ENCODE measurements at regions not wholly inside any gene's neighbourhood (a gene's known extent, or its start where the extent isn't known, plus 50 kb on each side); places are given as distances from the start of the nearest gene placed in this dataset.

DNA sequence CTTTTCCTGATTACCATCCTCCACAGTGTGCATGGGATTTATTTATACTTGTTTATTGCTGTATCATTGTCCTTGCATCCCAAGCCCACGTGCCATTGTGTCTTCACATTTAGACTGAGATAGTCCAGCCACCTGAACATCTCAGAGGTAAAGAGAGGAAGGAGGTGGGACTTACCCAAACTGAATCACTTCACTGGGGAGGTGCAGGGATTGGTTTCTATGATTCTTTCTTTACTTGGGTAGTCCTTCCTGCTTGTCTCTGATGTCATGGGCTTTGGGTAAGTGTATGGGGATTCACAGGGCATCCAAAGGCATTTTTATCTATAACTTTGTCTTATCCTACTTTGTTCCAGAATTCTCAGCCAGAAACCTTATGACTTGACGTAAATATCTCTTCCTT is 141.5 kb upstream of the UMPS start:
- Histone ChIP-seq H3K36me3 (no peaks in the 10 kb centered on the region), H3K27me3 (peaks cover 10% of the 10 kb centered on the region), H3K9me3 (no peaks in the 10 kb centered on the region), H3K4me3 (no peak overlapping the region)
- DNase-seq, result no peak

DNA sequence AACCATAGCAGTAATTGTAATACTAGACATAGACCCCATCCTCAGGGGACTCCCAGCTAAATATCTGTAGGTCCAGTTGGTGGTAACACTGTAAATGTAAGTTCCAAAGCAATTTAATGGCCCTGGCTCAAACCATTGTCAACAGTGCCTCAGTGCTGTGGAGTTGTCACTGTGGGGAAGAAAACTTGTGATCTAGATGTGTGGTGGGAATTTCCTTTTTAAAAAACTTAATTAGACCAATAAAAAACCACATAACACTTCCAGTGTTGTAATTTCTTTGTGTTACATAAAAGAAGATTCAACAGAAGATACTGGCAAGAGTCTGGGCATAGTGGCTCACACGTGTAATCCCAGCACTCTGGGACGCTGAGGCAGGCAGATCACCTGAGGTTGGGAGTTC is 138.6 kb upstream of the UMPS start:
- Histone ChIP-seq H3K27me3 (no peaks in the 10 kb centered on the region), H3K4me3 (no peak overlapping the region), H3K9me3 (no peaks in the 10 kb centered on the region), H3K36me3 (no peaks in the 10 kb centered on the region)
- DNase-seq, result no peak

DNA sequence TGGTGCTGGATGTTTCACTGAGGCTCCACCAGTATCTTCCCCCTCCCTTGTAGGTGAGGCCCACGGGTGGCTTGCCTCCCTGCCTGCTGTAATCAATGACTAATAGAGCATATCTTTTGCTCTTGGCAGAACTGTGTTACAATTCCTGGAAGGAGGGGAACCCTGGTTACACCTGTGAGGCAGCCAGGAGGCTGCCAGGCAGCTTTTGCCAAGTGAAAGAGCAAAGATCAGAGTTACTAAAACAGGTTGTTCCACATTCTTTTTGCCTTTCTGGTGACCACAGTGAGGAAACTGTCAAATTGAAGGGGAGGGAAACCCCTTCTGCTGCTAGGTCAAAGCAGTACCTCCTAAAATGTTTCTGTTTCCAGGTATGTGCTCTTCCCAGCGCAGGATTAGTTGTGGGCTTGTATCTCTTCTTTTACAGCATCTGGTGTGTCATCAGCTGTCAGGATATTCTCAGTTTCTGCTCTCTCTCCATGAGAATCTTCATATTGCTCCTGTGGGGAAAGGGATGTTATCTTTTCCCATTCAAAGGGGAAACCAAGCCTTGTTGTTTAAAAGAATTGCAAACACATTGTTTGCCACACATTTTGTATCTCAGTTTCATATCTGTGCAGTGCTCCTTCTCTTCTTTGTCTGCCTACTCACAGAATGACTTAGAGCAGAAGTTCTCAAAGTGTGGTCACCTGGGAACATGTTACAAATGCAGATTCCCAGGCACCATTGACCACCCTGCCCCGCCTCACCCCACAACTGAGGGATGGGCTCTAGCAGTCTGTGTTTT is 137.4 kb upstream of the UMPS start:
- H3K9me3 ChIP-seq, result no peaks in the 10 kb centered on the region
- no peak overlapping the region for H3K4me3 ChIP-seq
- DNase-seq, result no peak
- H3K36me3 ChIP-seq, result no peaks in the 10 kb centered on the region
- H3K27me3 ChIP-seq, result no peaks in the 10 kb centered on the region

DNA sequence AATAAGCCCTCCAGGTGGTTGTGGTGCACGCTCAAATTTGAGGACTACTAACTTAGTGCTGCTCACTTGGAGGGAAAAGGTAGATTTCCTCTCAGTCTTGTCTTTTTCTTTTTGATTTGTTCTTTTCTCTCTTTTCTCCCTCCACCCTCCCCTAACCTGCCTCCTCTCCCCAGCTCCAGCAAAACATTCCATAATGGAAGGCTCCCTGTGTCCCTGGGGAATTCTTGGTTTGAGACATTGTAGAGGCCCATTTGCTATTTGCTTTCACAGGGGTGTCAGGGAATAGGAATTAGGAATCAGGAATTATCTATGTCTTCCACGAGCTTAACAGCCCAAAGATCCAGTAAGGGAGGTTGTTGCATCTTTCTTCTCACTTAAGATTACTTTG is 136.8 kb upstream of the UMPS start:
- H3K27me3 ChIP-seq, result no peaks in the 10 kb centered on the region
- no peak for DNase-seq
- H3K4me3 ChIP-seq, result no peak overlapping the region
- H3K9me3 ChIP-seq, result no peaks in the 10 kb centered on the region
- H3K36me3 ChIP-seq, result no peaks in the 10 kb centered on the region

DNA sequence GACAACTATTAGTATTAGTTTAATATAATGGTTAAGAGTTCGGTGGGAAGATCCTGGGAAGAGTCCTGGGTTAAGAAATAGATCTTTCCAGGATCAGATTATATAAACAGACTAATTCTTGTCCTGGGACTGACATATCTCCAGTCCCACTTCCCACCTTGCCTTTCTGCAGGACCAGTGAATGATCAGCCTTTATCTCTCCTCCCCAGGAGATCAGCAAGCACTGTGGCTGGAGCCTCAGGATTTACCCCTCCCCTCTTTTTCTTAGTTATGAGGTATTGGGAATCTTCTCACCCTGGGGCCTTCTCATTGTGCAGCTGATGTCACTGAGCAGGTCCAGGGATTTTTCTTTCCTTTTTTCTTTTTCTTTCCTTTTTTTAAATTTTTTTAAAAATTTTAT is 135.7 kb upstream of the UMPS start:
- no peaks in the 10 kb centered on the region for H3K27me3 ChIP-seq

DNA sequence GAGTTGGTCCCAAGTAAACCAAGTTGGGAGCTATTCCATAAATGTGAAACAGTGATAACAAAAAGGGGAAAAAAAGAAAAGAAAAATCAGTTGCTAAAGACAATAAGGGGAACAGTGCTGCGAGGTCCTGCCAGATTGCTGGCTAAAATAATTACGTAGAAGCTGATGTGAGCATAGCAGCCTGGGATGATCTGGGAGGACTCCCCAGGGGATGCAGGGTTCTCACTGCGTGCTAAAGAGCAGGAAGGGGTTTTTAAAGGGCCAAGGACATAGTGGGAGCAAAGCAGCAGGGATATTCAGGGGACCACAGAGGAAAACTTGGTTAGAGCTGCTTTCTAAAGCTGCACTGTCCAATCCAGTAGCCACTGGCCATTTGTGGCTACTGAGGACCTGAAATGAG is 133.0 kb upstream of the UMPS start:
- H3K36me3 ChIP-seq, result no peaks in the 10 kb centered on the region
- no peak for DNase-seq
- no peak overlapping the region for H3K4me3 ChIP-seq

More for the DNA sequence above, 135.7 kb upstream of the UMPS start:
- no peak overlapping the region for H3K4me3 ChIP-seq
- no peak for DNase-seq
- no peaks in the 10 kb centered on the region for H3K36me3 ChIP-seq
- H3K9me3 ChIP-seq, result no peaks in the 10 kb centered on the region

DNA sequence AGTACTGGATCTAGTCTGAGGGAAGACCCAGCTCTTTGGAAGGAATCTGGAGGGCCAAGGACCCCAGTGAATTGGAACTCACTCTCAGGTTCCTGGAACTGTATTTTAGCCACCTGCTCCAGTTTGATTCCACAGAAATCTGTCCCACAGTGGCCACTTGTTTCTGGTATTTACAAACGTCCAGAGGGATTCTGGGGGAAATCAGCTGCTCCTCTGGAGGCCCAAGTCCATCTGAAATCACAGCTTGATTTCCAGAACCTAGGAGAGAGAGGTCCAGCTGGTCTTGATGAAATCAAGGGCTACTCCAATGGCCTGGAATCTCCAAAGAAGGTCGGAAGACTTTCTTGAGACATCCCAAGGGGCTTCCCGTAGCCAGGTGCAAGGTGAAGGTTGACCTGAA is 132.3 kb upstream of the UMPS start:
- Histone ChIP-seq H3K4me3 (no peak overlapping the region), H3K27me3 (no peaks in the 10 kb centered on the region), H3K9me3 (no peaks in the 10 kb centered on the region), H3K36me3 (no peaks in the 10 kb centered on the region)
- no peak for DNase-seq

More for the DNA sequence above, 133.0 kb upstream of the UMPS start:
- Histone ChIP-seq H3K27me3 (no peaks in the 10 kb centered on the region), H3K9me3 (no peaks in the 10 kb centered on the region)

DNA sequence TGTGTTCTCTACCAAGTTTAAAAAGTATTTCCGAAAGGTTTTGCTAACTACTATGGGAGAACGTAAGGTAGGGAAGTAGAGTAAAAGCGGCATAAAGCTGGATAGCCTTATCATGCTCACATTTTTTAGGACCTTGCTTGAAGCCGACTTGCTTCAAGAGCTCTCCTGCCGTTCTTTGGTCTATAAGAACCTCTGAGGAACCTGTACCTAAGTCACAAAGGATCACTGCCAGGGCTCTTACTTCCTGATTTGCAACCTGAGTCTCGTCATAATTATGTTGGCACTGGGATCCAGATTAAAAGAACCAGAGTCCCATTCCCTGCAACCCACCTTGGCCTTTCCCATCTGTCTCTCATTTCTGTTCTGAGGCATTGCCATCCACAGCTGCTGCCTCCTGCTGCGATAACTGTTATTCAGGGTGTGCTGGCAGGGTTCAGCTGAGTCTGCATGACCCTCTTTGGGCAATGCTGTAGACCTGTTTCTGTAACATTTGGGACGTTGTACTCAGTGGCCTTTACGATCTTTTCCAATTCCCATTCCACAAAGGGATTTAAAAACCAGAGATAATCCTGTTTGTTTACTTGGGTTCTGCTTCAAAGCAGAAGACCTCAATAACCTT is 131.0 kb upstream of the UMPS start:
- peak; percentile 77 for DNase-seq
- no peaks in the 10 kb centered on the region for H3K36me3 ChIP-seq

DNA sequence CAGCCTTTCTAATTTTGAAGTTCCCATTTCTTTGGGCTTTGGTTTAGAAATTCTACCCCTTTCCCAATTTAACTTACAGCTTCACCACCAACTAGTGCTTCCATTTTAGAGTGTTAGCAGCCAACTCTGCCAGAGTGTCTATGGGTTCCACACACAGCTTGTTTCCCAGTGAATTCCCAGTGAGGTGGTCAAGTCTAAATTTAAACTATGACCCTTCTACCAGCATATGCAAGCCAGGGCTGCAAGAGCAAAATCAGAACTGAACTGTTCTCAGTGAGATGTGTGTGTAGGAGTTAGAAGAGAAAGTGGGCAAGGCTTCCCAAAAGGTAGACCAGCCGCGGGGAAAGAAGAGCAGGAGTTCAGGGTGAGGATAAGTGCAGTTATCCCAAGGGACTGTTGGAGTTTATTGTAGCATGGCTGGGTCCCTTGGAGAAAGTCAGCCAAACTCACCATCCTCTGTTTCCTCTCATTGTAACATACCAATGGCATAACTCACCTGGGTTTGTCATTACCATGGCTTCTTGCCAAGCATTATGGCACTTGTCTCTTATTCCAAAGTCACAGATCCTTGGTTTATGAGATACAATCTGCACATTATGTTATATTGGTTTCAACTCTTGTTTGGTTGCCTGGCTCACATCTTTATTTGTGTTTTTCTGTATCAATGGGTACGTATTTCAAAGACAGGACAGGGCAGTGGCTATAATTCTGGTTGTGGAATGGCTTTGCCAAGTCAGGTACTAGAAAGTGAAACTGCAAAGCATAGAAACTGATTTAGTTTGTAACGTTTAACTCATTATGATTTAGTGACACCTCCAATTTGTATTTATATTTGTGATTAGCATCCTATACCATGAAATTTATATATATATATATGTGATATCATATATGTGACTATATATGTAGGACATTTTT is 130.2 kb upstream of the UMPS start:
- no peaks in the 10 kb centered on the region for H3K36me3 ChIP-seq
- DNase-seq, result peak; percentile 15

More for the DNA sequence above, 131.0 kb upstream of the UMPS start:
- H3K27me3 ChIP-seq, result no peaks in the 10 kb centered on the region
- no peak overlapping the region for H3K4me3 ChIP-seq
- H3K9me3 ChIP-seq, result no peaks in the 10 kb centered on the region

DNA sequence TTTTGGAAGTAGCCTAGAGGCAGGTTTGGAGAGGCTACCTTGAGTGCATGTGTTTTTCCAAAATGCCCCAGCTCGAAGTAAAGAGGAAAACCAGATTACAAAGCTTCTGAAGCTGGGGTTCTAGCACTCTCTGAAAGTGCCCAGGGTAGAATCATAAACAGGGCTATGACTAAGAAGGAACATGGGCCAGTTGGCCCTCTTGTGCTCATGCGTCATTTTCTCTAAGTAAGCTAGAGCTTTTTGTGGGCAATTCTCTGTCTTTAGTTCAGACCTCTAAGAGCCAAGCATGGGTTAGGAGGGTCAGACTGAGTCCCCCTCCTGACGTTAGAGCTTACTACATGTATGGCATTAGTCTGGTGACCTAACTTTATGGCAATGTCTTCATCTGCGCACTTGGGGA is 129.5 kb upstream of the UMPS start:
- Histone ChIP-seq H3K4me3 (no peak overlapping the region), H3K27me3 (no peaks in the 10 kb centered on the region), H3K9me3 (no peaks in the 10 kb centered on the region), H3K36me3 (no peaks in the 10 kb centered on the region)
- DNase-seq, result peak; percentile 79

More for the DNA sequence above, 130.2 kb upstream of the UMPS start:
- no peaks in the 10 kb centered on the region for H3K27me3 ChIP-seq
- no peak overlapping the region for H3K4me3 ChIP-seq
- H3K9me3 ChIP-seq, result no peaks in the 10 kb centered on the region

DNA sequence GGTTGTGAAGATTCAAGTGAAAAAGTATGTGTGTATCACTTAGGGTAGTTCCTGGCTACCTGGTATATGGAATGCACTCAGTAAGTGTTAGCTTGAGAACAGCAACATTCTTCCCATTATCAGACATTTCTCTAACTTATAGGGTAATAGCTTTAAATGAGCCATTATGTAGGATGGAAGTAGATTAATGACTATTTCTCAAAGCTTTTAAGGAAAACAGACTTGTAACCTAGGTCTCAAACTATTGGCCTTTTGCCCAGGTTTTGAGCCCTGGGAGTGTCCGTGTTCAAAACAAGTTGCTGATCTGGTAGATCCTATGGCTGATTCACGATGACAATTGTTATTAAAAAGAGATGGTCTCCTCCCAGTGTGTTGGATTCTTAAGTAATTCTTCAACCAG is 129.1 kb upstream of the UMPS start:
- Histone ChIP-seq H3K4me3 (no peak overlapping the region), H3K36me3 (no peaks in the 10 kb centered on the region), H3K9me3 (no peaks in the 10 kb centered on the region), H3K27me3 (no peaks in the 10 kb centered on the region)
- peak; percentile 71 for DNase-seq

DNA sequence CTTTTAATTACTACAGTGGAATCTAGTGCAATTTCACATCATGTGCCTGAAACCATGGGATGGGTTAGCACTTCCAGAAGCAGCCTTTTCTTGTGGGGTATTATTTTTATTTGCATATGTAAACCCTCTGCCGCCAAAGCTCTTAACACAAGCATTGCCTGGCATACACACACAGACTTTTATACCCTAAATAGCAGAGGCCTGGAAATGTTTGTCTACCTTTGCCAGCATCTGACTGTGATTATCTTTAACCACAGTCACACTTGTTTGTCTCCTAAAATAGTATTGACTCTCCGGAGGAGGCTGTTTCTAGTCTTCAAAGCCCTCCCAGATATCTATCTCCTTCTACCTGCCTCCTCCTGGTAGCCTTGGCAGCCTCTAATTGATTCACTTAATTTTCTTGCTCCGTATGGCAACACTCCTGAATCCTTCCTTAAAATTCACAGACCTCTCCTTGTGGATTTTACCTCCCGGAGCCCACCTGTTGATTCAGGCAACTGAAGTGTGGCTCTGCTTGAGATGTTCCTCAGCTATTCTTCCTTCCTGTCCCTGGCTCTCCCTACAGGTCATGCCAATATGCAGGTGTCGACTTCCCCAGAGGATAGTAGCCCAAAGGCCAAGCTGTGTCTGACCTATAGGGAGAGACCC is 127.1 kb upstream of the UMPS start:
- Histone ChIP-seq H3K9me3 (no peaks in the 10 kb centered on the region), H3K4me3 (no peak overlapping the region), H3K36me3 (no peaks in the 10 kb centered on the region), H3K27me3 (no peaks in the 10 kb centered on the region)
- DNase-seq, result no peak

DNA sequence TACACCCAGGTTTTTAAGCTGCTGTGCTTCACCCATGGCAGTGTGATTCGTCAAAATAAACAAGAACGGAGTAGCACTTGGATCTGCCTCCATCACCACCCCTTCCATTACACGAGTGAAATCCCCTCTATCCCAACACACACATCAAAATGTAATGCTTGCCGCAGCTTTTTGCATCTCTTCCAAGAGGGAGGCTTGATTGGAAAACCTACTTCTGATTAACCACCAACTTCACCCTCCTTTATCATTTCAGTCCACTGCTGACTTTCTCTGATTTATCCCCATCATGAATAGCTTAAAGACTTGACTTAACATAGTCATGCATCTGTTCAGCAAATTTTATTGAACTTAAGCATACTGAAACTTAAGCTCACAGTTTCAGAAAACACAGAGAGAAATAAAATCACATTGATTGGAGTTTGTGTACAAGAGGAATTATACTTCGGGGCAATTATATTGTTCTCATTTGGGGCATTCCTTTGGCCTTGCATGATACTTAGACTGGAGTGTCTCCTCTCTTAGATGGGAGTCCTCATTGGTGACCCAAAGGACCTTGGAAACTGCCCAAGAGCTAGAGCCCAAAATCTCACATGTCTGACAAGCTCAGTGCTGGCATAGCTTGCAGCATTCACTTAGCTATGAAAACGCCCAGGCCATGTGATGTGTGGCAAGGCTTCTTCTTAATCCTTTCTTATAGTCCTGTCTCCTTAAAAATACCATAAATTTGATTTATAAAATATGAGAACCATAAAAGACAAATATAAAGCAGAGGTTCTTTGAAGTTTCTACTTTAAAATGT is 124.3 kb upstream of the UMPS start:
- Histone ChIP-seq H3K36me3 (no peaks in the 10 kb centered on the region), H3K4me3 (no peak overlapping the region), H3K9me3 (no peaks in the 10 kb centered on the region), H3K27me3 (no peaks in the 10 kb centered on the region)
- DNase-seq, result no peak

DNA sequence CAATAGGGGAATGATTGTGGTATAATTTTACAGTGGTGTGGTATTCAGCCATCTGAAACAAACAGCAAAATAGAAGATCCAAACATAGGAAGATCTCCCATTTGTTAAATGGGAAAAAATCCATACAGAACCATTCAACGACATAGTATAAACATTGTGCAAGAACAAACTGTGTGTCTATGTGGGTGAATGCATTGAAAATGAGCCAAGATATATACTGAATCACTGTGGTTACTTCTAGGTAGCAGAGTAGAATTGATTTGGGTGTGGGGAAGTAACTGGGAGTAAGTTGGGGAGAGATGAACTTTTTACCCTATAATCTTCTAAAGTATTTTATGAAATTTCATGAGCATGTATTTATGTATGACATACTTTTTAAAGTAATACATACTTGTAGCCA is 123.1 kb upstream of the UMPS start:
- Histone ChIP-seq H3K36me3 (no peaks in the 10 kb centered on the region), H3K27me3 (no peaks in the 10 kb centered on the region), H3K9me3 (no peaks in the 10 kb centered on the region), H3K4me3 (no peak overlapping the region)
- no peak for DNase-seq

DNA sequence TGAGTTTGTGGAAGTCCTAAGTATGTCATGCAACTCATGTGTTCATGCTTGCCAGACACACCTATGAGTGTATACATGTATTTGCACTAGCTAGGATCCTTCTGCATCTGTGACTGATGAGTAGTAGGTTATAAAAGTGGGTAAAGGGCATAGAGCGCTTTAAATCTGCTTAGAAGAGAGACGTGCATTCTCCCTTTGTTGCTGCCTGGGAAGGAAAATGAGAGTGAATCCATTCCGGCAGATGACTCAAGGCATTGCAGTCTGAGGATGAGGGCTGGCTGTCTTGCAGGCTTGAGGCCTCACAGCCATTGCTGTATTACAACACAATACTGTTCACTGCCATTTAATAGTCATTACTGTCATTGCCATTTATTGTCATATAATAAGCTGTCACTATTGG is 120.8 kb upstream of the UMPS start:
- no peaks in the 10 kb centered on the region for H3K9me3 ChIP-seq
- DNase-seq, result no peak
- H3K27me3 ChIP-seq, result no peaks in the 10 kb centered on the region
- no peak overlapping the region for H3K4me3 ChIP-seq
- no peaks in the 10 kb centered on the region for H3K36me3 ChIP-seq

DNA sequence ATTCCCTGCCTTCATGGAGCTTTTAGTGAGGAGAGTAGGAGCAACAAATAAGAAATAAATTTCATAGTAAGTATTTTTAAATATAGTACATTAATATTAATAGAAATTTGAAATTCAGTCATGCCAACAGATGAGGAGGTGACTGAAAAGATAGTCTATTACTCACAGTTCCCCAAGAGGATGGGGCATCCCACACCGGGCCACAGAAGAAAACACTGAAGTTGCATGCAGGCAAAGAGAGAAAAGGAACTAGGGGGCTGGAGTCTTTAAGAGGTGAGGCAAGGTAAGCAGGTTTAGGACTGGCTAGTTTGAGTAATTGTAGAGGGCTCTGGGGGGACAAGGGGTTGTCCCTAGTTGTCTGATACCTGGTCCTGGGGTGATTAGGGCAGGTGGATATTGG is 120.1 kb upstream of the UMPS start:
- H3K9me3 ChIP-seq, result no peaks in the 10 kb centered on the region
- no peak overlapping the region for H3K4me3 ChIP-seq
- no peaks in the 10 kb centered on the region; the same call in 1 of the 2 replicates for H3K27me3 ChIP-seq
- no peaks in the 10 kb centered on the region for H3K36me3 ChIP-seq
- no peak for DNase-seq
